Kidney (tissue), 13 donors: ENCODE measurements at regions not wholly inside any gene's neighbourhood (a gene's known extent, or its start where the extent isn't known, plus 50 kb on each side); places are given as distances from the start of the nearest gene placed in this dataset.
"Not testable (repeated sequence)": the region's sequence is repeated elsewhere in the genome, so short reads cannot be mapped to it uniquely, and the experiment has no call there.

Source experiments
- DNase-seq, 5 donors: peaks; one replicate each; pipeline ENCODE4 v3.0.0-alpha.2; 2013 to 2020
- FAIRE-seq: peaks from 2 replicates; lab custom pipeline; 2012; peaks lifted over from hg19 to GRCh38; lab: Jason Lieb, UNC
- H3K27ac ChIP-seq, 2 donors: one replicate each; pipeline ENCODE4 v1.7.0; 2013; ENCODE audit warnings: low read depth in 2 of 2, low read length in 2 of 2, inconsistent platforms in 1 of 2
- H3K27me3 ChIP-seq: one replicate; pipeline ENCODE4 v1.7.1; 2013; ENCODE audit warnings: low read length, inconsistent platforms; ENCODE audit not compliant: control insufficient read depth, insufficient read depth
- H3K36me3 ChIP-seq, 3 donors: one replicate each; pipeline versions ENCODE4 v1.7.0 to v1.7.1; 2013; ENCODE audit warnings: low read length in 3 of 3, control low read depth in 1 of 3, inconsistent platforms in 1 of 3; ENCODE audit not compliant: insufficient read depth in 3 of 3, control insufficient read depth in 2 of 3
- H3K4me1 ChIP-seq, 3 donors: one replicate each; pipeline versions ENCODE4 v1.7.0 to v1.7.1; 2013; ENCODE audit warnings: low read length in 3 of 3, inconsistent platforms in 1 of 3, low read depth in 1 of 3; ENCODE audit not compliant: control insufficient read depth in 2 of 3, insufficient read depth in 2 of 3
- H3K4me3 ChIP-seq, 3 donors: one replicate each; pipeline versions ENCODE4 v1.7.0 to v1.8.1; 2013; ENCODE audit warnings: low read length in 3 of 3, control low read depth in 1 of 3, inconsistent platforms in 1 of 3
- H3K9ac ChIP-seq, 3 donors: one replicate each; pipeline versions ENCODE4 v1.7.0 to v1.7.1; 2013; ENCODE audit warnings: low read length in 3 of 3, control low read depth in 1 of 3, inconsistent platforms in 1 of 3
- H3K9me3 ChIP-seq, 3 donors: one replicate each; pipeline versions ENCODE4 v1.7.0 to v1.7.1; 2013; ENCODE audit warnings: low read length in 3 of 3, control low read depth in 1 of 3, inconsistent platforms in 1 of 3; ENCODE audit not compliant: control insufficient read depth in 2 of 3, insufficient read depth in 1 of 3
- intact Hi-C: fragments of 100-400 bp; cut with DNase I; formaldehyde crosslinking; loops from one replicate; pipeline ENCODE4 v1.11.1; 2022
- TF ChIP-seq, protein P1 (sequence below): IDR thresholded peaks from 3 replicates; pipeline ENCODE4 v1.5.1; 2012; ENCODE audit warnings: mild to moderate bottlenecking, moderate library complexity, borderline replicate concordance; ENCODE audit not compliant: insufficient read depth; ENCODE audit errors: extremely low read depth
- donor health status: control.
- donor health status: control.
- donor health status: control.
- donor health status: control.
- donor health status: control.
- donor health status: DM: yes; HTN: yes; CAD: no.
- donor health status: Normal renal cell carcinoma (clear cell type).

- Histone ChIP-seq H3K9ac (no peak overlapping the region), H3K4me3 (no peak overlapping the region), H3K9me3 (no peaks in the 10 kb centered on the region), H3K27me3 (no peaks in the 10 kb centered on the region), H3K4me1 (no peaks in the 10 kb centered on the region), H3K27ac (no peak overlapping the region), H3K36me3 (no peaks in the 10 kb centered on the region)
- peak in 1 of 5 donors; percentile 30 for DNase-seq
- FAIRE-seq, result no peak
- intact Hi-C loops, result no loop called here
- TF ChIP-seq, protein P1, sequence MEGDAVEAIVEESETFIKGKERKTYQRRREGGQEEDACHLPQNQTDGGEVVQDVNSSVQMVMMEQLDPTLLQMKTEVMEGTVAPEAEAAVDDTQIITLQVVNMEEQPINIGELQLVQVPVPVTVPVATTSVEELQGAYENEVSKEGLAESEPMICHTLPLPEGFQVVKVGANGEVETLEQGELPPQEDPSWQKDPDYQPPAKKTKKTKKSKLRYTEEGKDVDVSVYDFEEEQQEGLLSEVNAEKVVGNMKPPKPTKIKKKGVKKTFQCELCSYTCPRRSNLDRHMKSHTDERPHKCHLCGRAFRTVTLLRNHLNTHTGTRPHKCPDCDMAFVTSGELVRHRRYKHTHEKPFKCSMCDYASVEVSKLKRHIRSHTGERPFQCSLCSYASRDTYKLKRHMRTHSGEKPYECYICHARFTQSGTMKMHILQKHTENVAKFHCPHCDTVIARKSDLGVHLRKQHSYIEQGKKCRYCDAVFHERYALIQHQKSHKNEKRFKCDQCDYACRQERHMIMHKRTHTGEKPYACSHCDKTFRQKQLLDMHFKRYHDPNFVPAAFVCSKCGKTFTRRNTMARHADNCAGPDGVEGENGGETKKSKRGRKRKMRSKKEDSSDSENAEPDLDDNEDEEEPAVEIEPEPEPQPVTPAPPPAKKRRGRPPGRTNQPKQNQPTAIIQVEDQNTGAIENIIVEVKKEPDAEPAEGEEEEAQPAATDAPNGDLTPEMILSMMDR, result no peak
Measured at GRCh38 chr9:135283671-135284070, 195.9 kb upstream of the PPP1R26 start.

- DNase-seq, result no peak
- no peak for FAIRE-seq
- TF ChIP-seq, protein P1, result no peak
- intact Hi-C loops, result no loop called here
- H3K27me3 ChIP-seq, result no peaks in the 10 kb centered on the region
- no peaks in the 10 kb centered on the region for H3K9me3 ChIP-seq
- no peak overlapping the region for H3K9ac ChIP-seq
- H3K36me3 ChIP-seq, result no peaks in the 10 kb centered on the region
- H3K4me1 ChIP-seq, result no peaks in the 10 kb centered on the region
- no peak overlapping the region for H3K27ac ChIP-seq
- no peak overlapping the region for H3K4me3 ChIP-seq
Measured at GRCh38 chr9:135284386-135285134, 195.0 kb upstream of the PPP1R26 start.

- DNase-seq, result peak in 1 of 5 donors; percentile 34
Measured at GRCh38 chr9:135286187-135286925, 193.2 kb upstream of the PPP1R26 start.

GRCh38 chr9:135286961-135287360 is 192.6 kb upstream of the PPP1R26 start:
- no peak for FAIRE-seq
- TF ChIP-seq, protein P1, result no peak
- Histone ChIP-seq H3K4me3 (no peak overlapping the region), H3K9me3 (no peaks in the 10 kb centered on the region), H3K27ac (no peak overlapping the region), H3K27me3 (no peaks in the 10 kb centered on the region), H3K4me1 (no peaks in the 10 kb centered on the region), H3K9ac (no peak overlapping the region), H3K36me3 (no peaks in the 10 kb centered on the region)
- intact Hi-C loops, result no loop called here
- peak in 1 of 5 donors; percentile 61 for DNase-seq

More at GRCh38 chr9:135286187-135286925, 193.2 kb upstream of the PPP1R26 start:
- H3K36me3 ChIP-seq, H3K9me3 ChIP-seq, H3K9ac ChIP-seq, FAIRE-seq, H3K4me3 ChIP-seq, intact Hi-C loops, H3K4me1 ChIP-seq, H3K27me3 ChIP-seq, H3K27ac ChIP-seq: not testable (repeated sequence)
